ENCODE measurements at regions not wholly inside any gene's neighbourhood (a gene's known extent, or its start where the extent isn't known, plus 50 kb on each side); places are given as distances from the start of the nearest gene placed in this dataset.

DNA sequence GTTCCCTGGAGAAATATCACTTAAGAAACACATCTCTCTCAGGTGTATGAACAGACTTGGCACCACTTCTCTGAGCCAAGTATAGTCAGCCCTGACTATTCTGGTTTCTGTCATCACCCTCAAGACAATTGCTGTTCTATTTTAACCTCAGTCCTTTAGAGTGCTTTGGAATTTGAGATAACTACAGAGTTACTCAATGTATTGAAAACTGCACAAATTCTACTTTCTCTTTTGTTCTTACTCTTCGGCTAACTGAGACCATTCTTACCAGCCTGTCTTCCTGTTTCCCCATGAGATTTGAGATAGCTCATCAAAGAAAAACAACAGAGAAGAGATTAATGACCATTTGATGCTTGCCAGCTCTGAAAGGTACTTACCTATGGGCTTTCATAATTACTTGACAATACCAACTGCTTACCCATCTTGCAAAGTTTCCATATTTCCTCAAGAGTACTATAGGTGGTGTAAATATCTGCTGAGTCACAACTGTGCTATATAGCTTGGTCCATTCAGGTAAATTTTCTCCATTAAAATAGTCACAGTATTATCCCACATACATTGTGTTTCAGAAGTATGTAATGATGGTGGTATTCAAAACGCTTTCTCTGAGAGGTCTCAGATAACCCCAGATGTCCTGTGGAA lies 467.5 kb upstream of the CHST9 start:
- ATAC-seq = peak; percentile 93 to 98 (median 95)
- intact Hi-C loops (cut with DNase I) = no loop called here
- Histone ChIP-seq H3K36me3 (no peaks in the 10 kb centered on the region), H3K4me1 (peaks cover 0 to 7% (median 0%) of the 10 kb centered on the region in 12 donors), H3K27me3 (no peaks in the 10 kb centered on the region), H3K4me3 (no peak overlapping the region), H3K27ac (peak overlapping the region in 1 of 12 donors; percentile 29), H3K9me3 (no peaks in the 10 kb centered on the region)
- DNase-seq = no peak
- TF ChIP-seq, protein P1, sequence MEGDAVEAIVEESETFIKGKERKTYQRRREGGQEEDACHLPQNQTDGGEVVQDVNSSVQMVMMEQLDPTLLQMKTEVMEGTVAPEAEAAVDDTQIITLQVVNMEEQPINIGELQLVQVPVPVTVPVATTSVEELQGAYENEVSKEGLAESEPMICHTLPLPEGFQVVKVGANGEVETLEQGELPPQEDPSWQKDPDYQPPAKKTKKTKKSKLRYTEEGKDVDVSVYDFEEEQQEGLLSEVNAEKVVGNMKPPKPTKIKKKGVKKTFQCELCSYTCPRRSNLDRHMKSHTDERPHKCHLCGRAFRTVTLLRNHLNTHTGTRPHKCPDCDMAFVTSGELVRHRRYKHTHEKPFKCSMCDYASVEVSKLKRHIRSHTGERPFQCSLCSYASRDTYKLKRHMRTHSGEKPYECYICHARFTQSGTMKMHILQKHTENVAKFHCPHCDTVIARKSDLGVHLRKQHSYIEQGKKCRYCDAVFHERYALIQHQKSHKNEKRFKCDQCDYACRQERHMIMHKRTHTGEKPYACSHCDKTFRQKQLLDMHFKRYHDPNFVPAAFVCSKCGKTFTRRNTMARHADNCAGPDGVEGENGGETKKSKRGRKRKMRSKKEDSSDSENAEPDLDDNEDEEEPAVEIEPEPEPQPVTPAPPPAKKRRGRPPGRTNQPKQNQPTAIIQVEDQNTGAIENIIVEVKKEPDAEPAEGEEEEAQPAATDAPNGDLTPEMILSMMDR (IDR thresholded peaks at IDR 0.05) = no peak
- TF ChIP-seq POLR2A (IDR thresholded peaks at IDR 0.05) = no peak
- WGBS, 4 donors = 13 to 32% (median 16%) methylated on average over 2 of the region's 2 CpGs

DNA sequence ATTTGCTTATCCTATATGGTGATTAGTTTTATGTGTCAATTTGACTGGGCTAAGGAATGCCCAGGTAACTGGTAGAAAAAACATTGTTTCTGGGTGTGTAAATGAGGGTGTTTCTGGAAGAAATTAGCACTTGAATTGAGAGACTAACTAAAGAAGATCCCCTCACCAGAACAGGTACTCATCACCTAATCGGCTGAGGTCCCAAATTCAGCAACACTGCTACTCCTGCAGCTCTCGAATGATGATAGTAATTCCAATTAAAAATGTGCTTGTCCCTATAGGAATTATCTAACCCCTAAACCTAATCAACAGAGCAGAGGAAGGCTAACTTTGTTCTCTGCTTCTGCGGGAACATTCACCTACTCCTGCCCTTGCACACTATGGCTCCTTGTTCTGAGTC lies 464.5 kb upstream of the CHST9 start:
- 62 to 85% (median 79%) methylated on average over 3 of the region's 3 CpGs for WGBS, 4 donors
- no peak for ATAC-seq

DNA sequence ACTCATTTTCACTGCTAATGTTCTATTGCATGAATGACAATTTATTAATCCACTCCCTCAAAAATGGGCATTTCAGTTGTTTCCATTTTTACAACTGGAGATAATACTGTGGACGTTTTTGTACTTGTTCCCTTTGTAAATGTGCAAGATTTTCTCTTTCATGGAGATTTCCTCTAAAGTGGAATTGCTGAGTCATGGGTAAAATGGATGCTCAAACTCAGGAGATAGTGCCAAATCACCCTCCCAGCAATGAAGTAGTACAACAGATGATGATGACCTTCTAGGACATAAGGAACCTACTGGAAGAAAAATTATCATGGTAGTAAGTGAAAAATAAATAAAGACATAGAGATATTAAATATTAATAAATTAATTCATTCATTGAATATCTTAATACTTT lies 460.8 kb upstream of the CHST9 start:
- TF ChIP-seq POLR2A (IDR thresholded peaks at IDR 0.05) = no peak
- TF ChIP-seq, protein P1 (IDR thresholded peaks at IDR 0.05) = no peak
- DNase-seq (no peak), ATAC-seq (no peak)
- Histone ChIP-seq H3K36me3 (no peaks in the 10 kb centered on the region), H3K4me3 (no peak overlapping the region), H3K27ac (no peak overlapping the region), H3K27me3 (no peaks in the 10 kb centered on the region), H3K4me1 (no peaks in the 10 kb centered on the region), H3K9me3 (no peaks in the 10 kb centered on the region)
- intact Hi-C loops (cut with DNase I) = no loop called here
- WGBS, 4 donors = 28 to 42% (median 35%) methylated on average over 1 of the region's 1 CpG

More for the DNA sequence above, 464.5 kb upstream of the CHST9 start:
- Histone ChIP-seq H3K4me1 (peaks cover 0 to 7% (median 0%) of the 10 kb centered on the region in 12 donors), H3K27ac (no peak overlapping the region), H3K4me3 (no peak overlapping the region), H3K36me3 (no peaks in the 10 kb centered on the region), H3K9me3 (no peaks in the 10 kb centered on the region), H3K27me3 (no peaks in the 10 kb centered on the region)
- intact Hi-C loops (cut with DNase I) = no loop called here
- DNase-seq = no peak
- no peak for TF ChIP-seq POLR2A (IDR thresholded peaks at IDR 0.05)
- TF ChIP-seq, protein P1 (IDR thresholded peaks at IDR 0.05) = no peak

DNA sequence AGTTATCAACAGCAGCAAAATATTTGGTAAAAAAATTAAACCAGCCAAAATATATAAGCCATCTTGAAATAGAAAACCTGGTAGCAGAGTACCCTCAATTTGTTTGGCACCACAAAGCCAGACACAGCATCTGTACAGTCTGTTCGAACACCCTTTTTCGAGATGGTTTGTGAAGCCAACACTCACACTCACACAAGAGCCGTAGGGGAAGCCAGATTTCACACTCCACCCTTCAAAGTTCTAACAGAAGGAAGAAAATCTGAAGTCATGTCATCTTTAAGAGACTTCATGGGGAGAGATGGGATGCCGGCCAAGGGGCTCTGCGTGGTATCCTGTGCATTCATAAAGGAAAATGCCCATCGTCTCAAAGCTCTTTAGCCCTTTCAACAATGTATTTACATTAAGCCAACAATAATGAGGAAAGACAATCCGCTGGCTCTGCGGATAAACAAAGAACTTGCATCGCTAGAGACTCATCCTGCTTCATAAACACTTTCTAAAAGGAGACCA lies 451.5 kb upstream of the CHST9 start:
- Histone ChIP-seq H3K9me3 (peaks cover 0 to 3% (median 0%) of the 10 kb centered on the region in 12 donors), H3K4me1 (no peaks in the 10 kb centered on the region), H3K36me3 (no peaks in the 10 kb centered on the region), H3K27me3 (no peaks in the 10 kb centered on the region), H3K27ac (no peak overlapping the region), H3K4me3 (no peak overlapping the region)
- DNase-seq = no peak
- 80 to 87% (median 82%) methylated on average over 9 of the region's 9 CpGs for WGBS, 4 donors
- intact Hi-C loops (cut with DNase I) = loop anchor here in 1 of 10 donors (10.0 kb wide), 1 partner anchor 58 kb away; no protein-coding TSS in a partner anchor
- ATAC-seq = no peak
- TF ChIP-seq, protein P1 (IDR thresholded peaks at IDR 0.05) = no peak
- TF ChIP-seq POLR2A (IDR thresholded peaks at IDR 0.05) = no peak
